Transverse colon (tissue), 4 donors: ENCODE measurements at regions not wholly inside any gene's neighbourhood (a gene's known extent, or its start where the extent isn't known, plus 50 kb on each side); places are given as distances from the start of the nearest gene placed in this dataset.

Experiments
- EP300 ChIP-seq: sonication (generic); formaldehyde crosslinking; IDR thresholded peaks from one replicate; pipeline ENCODE4 v1.6.1; 2017; ENCODE audit warnings: antibody characterized with exemption, low read depth
- POLR2A ChIP-seq: fragments of 450-650 bp; IDR thresholded peaks from one replicate; pipeline ENCODE4 v1.6.1; 2016; ENCODE audit warnings: antibody characterized with exemption, mild to moderate bottlenecking, moderate library complexity
- POLR2AphosphoS5 ChIP-seq, 3 donors: sonication (generic); formaldehyde crosslinking; IDR thresholded peaks; one replicate each; pipeline ENCODE4 v1.6.1; 2016; ENCODE audit warnings: antibody characterized with exemption in 3 of 3
- TF ChIP-seq, protein P1 (sequence below), 5 experiments: fragments of 200-600 bp in 3 of 5; fragments of 450-650 bp in 2 of 5; sonication (generic) in 3 of 5; IDR thresholded peaks; 1 replicate in 2 of 5; 2 replicates in 3 of 5; pipeline ENCODE4 v1.5.1; 2016 to 2017; ENCODE audit warnings: antibody characterized with exemption in 5 of 5, inconsistent platforms in 3 of 5, mild to moderate bottlenecking in 2 of 5, moderate library complexity in 1 of 5

DNA sequence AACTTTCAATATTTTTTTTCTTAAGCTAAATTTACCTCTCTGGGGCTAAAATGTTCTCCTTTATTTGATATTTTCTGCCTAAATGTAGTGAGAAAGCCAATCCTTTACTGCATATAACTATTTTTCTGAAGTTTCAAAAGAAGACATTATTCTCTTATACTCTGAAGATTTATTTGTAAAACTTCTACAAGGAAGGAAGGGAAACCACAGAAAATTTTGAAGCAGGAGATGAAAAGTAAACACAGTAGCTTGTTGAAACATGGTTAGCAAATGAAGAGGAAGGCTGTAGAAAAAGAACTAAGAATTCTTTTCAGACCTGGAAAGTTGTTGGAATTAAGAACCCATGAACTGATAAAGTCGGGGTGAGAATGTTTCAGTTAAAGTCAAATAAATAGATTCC lies 330.3 kb downstream of the HGF start:
- TF ChIP-seq, protein P1, sequence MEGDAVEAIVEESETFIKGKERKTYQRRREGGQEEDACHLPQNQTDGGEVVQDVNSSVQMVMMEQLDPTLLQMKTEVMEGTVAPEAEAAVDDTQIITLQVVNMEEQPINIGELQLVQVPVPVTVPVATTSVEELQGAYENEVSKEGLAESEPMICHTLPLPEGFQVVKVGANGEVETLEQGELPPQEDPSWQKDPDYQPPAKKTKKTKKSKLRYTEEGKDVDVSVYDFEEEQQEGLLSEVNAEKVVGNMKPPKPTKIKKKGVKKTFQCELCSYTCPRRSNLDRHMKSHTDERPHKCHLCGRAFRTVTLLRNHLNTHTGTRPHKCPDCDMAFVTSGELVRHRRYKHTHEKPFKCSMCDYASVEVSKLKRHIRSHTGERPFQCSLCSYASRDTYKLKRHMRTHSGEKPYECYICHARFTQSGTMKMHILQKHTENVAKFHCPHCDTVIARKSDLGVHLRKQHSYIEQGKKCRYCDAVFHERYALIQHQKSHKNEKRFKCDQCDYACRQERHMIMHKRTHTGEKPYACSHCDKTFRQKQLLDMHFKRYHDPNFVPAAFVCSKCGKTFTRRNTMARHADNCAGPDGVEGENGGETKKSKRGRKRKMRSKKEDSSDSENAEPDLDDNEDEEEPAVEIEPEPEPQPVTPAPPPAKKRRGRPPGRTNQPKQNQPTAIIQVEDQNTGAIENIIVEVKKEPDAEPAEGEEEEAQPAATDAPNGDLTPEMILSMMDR (IDR thresholded peaks at IDR 0.05) = no peak
- TF ChIP-seq POLR2A = no peak
- no peak for TF ChIP-seq EP300
- TF ChIP-seq POLR2AphosphoS5 (IDR thresholded peaks at IDR 0.05) = no peak
